GM13977 (cell line): ENCODE measurements at regions not wholly inside any gene's neighbourhood (a gene's known extent, or its start where the extent isn't known, plus 50 kb on each side); places are given as distances from the start of the nearest gene placed in this dataset.

Experiments
- DNase-seq: peaks from one replicate; pipeline ENCODE4 v3.0.0; 2012; ENCODE audit warnings: low spot score
- in situ Hi-C: fragments of 300-500 bp; cut with MboI; formaldehyde crosslinking; loops from one replicate; pipeline ENCODE4 v1.12.0; 2022; ENCODE audit warnings: low sequenced_read_pairs, low pct_unique_long_range_greater_than_20kb, mixed read lengths, inconsistent platforms; ENCODE audit not compliant: unreplicated experiment
- TF ChIP-seq, protein P1 (sequence below): IDR thresholded peaks from 2 replicates; pipeline ENCODE4 v1.5.1; 2012; ENCODE audit warnings: mild to moderate bottlenecking, control low read depth; ENCODE audit not compliant: insufficient read depth; ENCODE audit errors: extremely low read depth, missing control alignments

DNA sequence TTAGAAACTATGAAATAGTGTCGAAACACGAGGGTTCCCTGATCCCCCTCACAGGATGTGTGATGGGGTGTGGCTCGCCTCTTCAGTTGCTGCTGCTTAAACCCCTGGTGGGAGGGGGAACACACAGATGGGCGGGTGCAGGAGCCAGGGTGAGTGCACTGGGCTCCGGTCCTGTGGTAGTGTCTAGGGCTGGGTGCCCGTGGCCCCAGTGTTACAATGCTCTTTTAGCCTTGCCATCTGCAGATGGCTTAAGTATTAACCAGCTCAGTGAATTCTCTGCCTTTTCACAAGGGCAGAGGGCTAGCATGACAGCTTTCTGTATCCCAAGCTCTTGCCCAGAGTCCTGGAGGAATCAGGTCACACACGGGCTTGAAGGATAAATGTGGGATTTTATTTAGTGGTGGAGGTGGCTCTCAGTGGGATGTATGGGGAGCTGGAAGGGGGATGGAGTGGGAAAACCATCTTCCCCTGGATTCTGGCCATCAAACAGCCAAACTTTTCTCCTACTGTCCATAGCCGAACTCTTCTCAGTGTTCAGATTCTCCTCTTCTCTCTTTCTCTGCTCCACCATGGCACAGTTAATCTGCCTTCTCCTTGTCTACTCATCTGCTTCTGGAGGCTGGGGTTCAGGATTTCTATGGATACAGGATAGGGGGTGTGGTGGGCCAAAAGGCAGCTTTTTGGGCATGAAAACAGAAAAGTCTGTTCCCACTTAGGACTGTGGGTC, 659.0 kb downstream of the EPM2A start:
- in situ Hi-C loops = no loop called here
- TF ChIP-seq, protein P1, sequence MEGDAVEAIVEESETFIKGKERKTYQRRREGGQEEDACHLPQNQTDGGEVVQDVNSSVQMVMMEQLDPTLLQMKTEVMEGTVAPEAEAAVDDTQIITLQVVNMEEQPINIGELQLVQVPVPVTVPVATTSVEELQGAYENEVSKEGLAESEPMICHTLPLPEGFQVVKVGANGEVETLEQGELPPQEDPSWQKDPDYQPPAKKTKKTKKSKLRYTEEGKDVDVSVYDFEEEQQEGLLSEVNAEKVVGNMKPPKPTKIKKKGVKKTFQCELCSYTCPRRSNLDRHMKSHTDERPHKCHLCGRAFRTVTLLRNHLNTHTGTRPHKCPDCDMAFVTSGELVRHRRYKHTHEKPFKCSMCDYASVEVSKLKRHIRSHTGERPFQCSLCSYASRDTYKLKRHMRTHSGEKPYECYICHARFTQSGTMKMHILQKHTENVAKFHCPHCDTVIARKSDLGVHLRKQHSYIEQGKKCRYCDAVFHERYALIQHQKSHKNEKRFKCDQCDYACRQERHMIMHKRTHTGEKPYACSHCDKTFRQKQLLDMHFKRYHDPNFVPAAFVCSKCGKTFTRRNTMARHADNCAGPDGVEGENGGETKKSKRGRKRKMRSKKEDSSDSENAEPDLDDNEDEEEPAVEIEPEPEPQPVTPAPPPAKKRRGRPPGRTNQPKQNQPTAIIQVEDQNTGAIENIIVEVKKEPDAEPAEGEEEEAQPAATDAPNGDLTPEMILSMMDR = no peak
- no peak for DNase-seq

GRCh38 chr6:145077382-145077781, 657.9 kb downstream of the EPM2A start:
- in situ Hi-C loops = no loop called here

DNA sequence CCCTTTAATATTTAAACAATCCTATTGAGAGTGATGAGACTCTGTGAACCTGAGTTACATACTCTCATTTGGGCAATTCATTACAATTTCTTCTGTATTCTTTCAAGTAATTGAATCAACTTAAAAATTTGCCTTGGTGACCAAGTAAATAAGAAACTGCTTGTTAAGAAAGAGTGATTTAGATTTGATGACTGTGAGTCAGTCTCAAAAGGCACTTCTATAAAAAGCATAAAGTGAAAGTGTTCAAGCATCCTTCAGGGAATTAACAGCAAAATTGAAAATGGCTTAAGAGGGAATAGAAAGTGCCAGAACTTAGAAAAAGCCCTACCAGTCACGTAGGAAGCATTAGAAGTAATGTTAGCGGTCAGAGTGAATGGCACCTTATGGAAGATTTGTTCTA, 654.7 kb downstream of the EPM2A start:
- in situ Hi-C loops = no loop called here
- DNase-seq = no peak
- TF ChIP-seq, protein P1 = no peak

More at GRCh38 chr6:145077382-145077781, 657.9 kb downstream of the EPM2A start:
- TF ChIP-seq, protein P1 = no peak
- no peak for DNase-seq

- DNase-seq = no peak
- in situ Hi-C loops = no loop called here
- TF ChIP-seq, protein P1 = no peak
Observed at GRCh38 chr6:145081677-145082076, 653.6 kb downstream of the EPM2A start.

DNA sequence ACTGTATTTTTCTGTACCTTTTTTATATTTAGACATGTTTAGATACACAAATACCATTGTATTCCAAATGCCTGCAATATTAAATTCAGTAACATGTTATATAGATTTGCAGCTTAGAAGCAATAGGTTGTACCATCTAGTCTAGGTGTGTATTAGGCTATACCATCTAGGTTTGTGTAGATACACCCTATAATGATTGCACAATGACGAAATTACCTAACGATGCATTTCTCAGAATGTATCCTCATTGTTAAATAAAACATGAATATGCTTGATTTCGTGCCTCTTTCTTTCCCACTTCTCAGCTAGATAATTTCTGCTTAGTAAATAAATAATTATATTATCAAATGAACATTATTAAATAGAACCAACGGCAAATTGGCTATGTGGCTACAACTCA, 653.0 kb downstream of the EPM2A start:
- DNase-seq = no peak
- TF ChIP-seq, protein P1 = no peak
- in situ Hi-C loops = no loop called here

GRCh38 chr6:145086197-145086596, 649.1 kb downstream of the EPM2A start:
- TF ChIP-seq, protein P1 = no peak
- in situ Hi-C loops = no loop called here

More at GRCh38 chr6:145086197-145086596, 649.1 kb downstream of the EPM2A start:
- DNase-seq = no peak
